NB4 (cell line): ENCODE measurements at regions not wholly inside any gene's neighbourhood (a gene's known extent, or its start where the extent isn't known, plus 50 kb on each side); places are given as distances from the start of the nearest gene placed in this dataset.

Source experiments
- POLR2A ChIP-seq: IDR thresholded peaks from 2 replicates; pipeline ENCODE4 v1.6.1; 2011; ENCODE audit warnings: mild to moderate bottlenecking; ENCODE audit not compliant: insufficient read length; ENCODE audit errors: extremely low read depth
- TF ChIP-seq, protein P1 (sequence below): IDR thresholded peaks from one replicate; pipeline ENCODE4 v1.5.1; 2012; ENCODE audit warnings: low read depth, low read length

GRCh38 chr5:67515762-67516161 is 319.2 kb upstream of the CD180 start:
- TF ChIP-seq, protein P1, sequence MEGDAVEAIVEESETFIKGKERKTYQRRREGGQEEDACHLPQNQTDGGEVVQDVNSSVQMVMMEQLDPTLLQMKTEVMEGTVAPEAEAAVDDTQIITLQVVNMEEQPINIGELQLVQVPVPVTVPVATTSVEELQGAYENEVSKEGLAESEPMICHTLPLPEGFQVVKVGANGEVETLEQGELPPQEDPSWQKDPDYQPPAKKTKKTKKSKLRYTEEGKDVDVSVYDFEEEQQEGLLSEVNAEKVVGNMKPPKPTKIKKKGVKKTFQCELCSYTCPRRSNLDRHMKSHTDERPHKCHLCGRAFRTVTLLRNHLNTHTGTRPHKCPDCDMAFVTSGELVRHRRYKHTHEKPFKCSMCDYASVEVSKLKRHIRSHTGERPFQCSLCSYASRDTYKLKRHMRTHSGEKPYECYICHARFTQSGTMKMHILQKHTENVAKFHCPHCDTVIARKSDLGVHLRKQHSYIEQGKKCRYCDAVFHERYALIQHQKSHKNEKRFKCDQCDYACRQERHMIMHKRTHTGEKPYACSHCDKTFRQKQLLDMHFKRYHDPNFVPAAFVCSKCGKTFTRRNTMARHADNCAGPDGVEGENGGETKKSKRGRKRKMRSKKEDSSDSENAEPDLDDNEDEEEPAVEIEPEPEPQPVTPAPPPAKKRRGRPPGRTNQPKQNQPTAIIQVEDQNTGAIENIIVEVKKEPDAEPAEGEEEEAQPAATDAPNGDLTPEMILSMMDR = no peak
- TF ChIP-seq POLR2A = no peak
